Body of pancreas (tissue), 4 donors: ENCODE measurements at regions not wholly inside any gene's neighbourhood (a gene's known extent, or its start where the extent isn't known, plus 50 kb on each side); places are given as distances from the start of the nearest gene placed in this dataset.

Experiments used
- POLR2A ChIP-seq, 3 donors: fragments of 450-650 bp; IDR thresholded peaks; one replicate each; pipeline ENCODE4 v1.6.1; 2016; ENCODE audit warnings: antibody characterized with exemption in 3 of 3, mild to moderate bottlenecking in 2 of 3
- TF ChIP-seq, protein P1 (sequence below), 7 experiments: fragments of 450-650 bp in 4 of 7; fragments of 200-600 bp in 3 of 7; sonication (generic) in 3 of 7; IDR thresholded peaks; one replicate each; pipeline ENCODE4 v1.5.1; 2016 to 2019; ENCODE audit warnings: antibody characterized with exemption in 7 of 7

DNA sequence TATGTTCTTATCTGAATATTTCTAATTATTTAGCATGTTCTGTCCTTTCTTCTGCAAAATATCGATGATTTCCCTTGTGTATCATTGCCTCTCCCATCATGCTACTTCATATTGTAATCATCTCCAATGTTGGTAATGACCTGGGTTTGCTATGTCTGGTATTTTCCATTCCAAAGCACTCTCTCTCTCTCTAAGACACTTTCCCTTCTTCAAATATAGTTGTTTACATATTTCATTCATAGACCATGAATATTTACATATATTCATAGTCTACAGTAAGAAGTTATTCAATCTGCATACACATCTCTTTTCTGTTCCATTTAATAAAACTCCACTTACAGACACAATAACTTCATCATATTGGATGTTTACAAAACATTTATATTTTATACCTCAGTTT, 1516.5 kb upstream of the FLRT2 start:
- TF ChIP-seq, protein P1, sequence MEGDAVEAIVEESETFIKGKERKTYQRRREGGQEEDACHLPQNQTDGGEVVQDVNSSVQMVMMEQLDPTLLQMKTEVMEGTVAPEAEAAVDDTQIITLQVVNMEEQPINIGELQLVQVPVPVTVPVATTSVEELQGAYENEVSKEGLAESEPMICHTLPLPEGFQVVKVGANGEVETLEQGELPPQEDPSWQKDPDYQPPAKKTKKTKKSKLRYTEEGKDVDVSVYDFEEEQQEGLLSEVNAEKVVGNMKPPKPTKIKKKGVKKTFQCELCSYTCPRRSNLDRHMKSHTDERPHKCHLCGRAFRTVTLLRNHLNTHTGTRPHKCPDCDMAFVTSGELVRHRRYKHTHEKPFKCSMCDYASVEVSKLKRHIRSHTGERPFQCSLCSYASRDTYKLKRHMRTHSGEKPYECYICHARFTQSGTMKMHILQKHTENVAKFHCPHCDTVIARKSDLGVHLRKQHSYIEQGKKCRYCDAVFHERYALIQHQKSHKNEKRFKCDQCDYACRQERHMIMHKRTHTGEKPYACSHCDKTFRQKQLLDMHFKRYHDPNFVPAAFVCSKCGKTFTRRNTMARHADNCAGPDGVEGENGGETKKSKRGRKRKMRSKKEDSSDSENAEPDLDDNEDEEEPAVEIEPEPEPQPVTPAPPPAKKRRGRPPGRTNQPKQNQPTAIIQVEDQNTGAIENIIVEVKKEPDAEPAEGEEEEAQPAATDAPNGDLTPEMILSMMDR (IDR thresholded peaks at IDR 0.05), result no peak
- no peak for TF ChIP-seq POLR2A (IDR thresholded peaks at IDR 0.05)
